ENCODE measurements at regions not wholly inside any gene's neighbourhood (a gene's known extent, or its start where the extent isn't known, plus 50 kb on each side); places are given as distances from the start of the nearest gene placed in this dataset.

GRCh38 chr15:39330061-39330460 is 250.8 kb upstream of the THBS1 start:
- no peak for DNase-seq

GRCh38 chr15:39331584-39331983 is 249.3 kb upstream of the THBS1 start:
- DNase-seq, result no peak

- DNase-seq, result no peak
Measured at GRCh38 chr15:39332846-39333245, 248.0 kb upstream of the THBS1 start.

DNA sequence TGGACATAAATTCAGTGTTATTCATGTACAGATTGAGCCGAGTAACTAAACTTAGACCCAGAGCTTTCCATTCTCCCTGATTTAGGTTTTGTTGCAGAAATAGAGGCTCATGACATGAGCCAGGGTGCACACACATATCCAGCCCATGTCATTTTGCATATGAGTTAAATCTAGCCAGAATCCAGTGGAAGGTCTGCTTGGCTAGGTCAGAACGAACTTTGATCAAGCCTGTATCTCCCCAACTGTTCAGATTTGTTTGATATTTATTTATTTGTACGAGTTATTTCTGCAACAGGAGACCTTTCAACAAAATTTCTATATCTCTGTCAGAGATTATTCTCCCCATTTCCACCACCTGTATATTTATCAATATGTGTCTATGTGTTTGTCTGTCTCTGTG is 247.5 kb upstream of the THBS1 start:
- no peak for DNase-seq

DNA sequence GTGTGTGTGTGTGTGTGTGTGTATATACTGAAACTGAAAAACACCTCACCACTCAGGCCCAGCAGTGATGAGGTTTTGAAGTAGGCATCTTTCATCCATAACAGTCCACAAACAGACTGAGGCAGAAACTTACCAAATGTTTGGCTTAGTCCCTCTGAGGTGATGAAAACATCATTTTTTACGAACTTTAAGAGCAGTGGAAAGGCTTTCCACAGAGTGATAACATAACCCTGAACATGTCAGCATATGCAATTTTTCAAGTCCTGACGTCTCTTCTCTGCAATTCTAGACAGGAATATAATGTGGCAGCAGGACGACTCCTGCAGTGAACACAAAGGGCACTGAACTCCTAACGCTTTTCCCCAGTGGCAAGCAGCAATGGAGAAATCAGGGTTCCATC is 247.0 kb upstream of the THBS1 start:
- no peak for DNase-seq

DNA sequence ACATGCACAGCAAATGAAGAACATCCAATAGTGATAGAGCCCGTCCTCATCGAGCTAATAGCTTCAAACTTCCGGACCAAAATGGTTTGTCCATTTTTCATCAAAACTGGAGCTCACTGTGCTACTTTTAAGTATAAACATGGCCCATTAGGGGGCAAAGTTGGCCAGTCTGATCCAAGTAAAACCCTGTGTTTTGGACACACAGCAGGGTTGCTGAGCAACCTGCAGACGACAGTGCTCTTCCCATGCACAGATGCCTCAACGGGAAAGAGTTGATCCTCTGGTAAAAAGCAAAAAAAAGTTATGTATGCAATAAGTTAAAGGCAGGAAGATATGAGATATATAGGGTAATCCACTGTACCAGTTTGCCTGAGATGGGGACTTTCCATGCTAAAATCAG is 244.0 kb upstream of the THBS1 start:
- no peak for DNase-seq

- DNase-seq, result no peak
Measured at GRCh38 chr15:39338251-39338650, 242.6 kb upstream of the THBS1 start.

- no peak for DNase-seq
Measured at GRCh38 chr15:39340903-39341645, 239.8 kb upstream of the THBS1 start.

DNA sequence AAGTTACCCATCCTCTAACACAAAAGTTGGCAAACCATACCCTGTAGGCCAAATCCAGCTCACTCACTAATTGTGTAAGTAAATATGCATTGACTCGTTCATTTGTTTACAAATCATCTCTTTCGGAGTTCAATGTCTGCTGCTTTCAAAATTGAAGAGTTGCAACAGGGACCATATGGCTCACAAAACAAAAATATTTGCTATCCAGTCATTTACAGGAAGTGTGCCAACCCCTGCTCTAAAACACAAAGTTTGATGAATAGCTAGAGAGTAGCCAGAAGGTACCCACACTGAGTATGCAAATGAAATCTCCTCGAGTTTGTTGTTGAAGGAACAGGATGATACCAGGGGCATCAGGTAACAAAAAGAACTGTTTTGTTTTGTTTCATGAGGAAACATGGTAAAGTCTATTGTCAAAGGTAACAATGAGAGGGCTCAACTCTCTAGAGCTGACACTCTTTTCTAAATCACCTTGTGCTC is 236.2 kb upstream of the THBS1 start:
- DNase-seq, result no peak

DNA sequence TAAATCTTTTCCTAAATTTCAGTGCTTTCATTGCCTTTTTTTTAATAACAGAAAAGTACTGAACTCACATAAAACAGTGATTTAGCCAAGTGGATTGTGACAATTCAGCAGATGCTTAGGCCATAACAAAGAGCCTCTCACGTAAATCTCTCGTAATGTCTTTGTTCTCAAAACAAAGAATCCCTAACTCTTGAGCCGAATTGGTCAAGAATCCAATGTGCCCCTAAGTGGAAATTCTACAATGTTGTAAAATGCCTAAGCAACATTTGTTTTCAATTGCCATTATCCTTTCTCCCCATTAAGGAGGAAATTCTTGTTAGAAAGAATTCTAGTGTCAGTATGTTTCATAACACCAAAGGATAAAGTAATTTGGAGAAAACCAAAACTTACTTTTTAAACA is 235.7 kb upstream of the THBS1 start:
- no peak for DNase-seq

DNA sequence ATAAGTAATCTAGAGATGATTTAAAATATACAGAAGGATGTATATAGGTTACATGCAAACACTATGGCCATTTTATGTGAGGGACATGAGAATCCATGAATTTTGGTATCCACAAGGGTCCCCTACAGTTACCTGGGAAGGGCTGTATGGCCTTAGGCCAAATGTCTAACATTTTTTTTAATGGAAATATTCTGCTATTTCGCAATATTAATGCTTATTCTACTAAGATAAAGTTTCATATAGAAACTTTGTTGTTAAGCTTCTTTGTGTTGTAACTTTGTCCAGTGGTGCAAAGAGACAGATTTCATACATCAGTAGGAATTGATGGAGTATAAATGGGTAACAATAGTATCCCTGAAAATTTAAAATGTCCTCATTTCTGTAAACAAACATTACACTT is 233.4 kb upstream of the THBS1 start:
- DNase-seq, result no peak

- no peak for DNase-seq
Measured at GRCh38 chr15:39350785-39351184, 230.1 kb upstream of the THBS1 start.

DNA sequence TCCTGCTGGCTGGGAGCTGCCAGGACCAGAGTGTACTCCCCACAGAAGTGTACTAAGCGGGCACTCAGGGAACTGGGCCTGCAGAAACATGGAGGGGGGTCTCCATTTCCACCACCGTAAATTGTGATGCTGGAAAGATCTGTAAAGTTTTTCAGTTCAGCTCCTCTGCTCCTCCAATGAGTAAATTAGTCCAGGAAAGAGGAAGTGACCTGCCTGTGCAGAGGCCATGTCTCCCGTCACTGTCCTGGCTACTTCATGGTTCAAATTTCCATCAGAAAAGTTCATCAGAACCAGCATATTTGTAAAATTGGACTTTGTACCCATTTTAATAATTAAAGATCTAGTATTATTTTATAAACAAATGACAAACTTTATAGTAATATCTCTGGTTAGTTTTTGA is 226.7 kb upstream of the THBS1 start:
- no peak for DNase-seq

GRCh38 chr15:39357480-39358268 is 223.2 kb upstream of the THBS1 start:
- DNase-seq, result no peak

DNA sequence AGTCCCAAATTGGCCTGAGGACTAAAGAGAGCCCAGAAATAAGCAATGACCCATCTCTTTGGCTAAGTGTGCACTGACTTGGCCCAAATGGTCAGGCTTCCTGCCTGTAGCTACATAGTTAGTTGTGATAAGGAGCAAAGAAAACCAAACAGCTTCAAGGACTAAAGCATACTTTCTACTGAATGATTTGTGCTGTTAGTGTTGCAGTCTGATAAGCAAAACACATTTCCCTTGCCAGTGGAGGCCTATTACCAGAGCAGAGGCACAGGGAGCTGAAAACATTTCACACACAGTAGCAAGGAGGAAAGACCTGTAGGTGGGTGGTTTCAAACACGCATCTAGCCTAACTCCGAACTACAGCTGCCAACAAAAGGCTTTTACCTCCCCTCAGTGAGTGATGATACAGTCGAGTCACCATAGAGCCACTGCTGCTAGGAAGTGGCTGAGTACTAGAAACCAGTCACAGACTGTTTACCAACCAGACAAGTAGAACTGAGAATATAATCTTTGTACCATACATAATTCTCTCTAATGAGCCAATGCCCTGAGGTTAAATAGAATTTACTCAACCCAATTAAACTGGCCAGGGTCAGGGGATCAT is 222.3 kb upstream of the THBS1 start:
- DNase-seq, result no peak

- DNase-seq, result no peak
Measured at GRCh38 chr15:39359771-39360170, 221.1 kb upstream of the THBS1 start.

- no peak for DNase-seq
Measured at GRCh38 chr15:39360452-39360851, 220.4 kb upstream of the THBS1 start.

DNA sequence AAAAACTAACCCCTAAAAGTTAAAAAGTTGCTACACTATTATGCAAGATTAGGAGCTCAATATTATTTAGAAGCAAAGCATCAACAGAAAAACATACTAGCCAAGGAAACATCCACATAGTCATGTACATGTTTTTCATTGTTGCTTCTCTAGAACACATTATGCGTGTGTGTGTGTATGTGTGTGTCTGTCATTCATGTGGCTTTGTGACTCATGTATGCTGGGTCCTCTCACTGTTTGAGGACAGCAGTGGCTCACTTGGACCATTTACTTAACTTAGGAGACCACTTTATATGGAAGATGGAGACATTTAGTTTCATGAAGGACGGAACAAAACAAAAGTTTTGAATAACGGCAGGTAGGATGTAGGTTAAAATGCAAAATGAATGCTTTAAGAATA is 219.4 kb upstream of the THBS1 start:
- DNase-seq, result no peak

DNA sequence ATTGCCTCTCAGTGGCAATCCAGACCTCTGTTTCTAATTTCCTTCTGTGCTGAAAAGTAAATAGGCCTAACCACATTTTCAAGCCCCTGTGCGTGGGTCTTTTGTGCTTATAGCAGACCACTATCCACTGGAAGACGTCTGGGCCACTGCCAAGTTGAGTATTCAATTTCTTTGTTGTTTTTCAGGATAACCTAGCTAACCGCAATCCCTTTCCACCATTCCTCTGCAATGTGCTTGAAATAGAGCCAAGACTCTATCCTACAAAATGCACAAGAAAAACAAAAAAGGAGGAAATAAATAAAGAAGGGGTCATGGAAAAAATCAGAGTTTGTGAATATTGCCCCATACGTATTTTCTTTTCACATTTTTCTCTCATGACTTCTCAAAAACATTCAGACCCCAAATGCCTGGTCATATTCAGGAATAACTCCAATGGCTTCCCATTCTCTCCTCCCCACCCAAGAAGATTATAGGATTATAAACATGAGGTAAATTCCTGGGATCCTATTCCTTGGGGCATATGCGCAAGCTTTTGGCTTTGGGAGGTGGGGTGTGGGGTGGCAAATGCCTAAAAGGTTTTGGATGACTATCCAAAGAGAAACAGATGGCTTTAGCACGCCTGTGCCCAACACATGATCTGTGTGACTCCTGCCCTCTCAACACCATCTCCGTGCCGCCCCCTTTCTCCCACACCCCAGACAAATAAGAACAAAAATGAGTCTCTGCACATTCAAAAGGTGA is 217.9 kb upstream of the THBS1 start:
- DNase-seq, result no peak

- no peak for DNase-seq
Measured at GRCh38 chr15:39363761-39364586, 216.9 kb upstream of the THBS1 start.

- DNase-seq, result no peak
Measured at GRCh38 chr15:39364721-39365120, 216.2 kb upstream of the THBS1 start.

DNA sequence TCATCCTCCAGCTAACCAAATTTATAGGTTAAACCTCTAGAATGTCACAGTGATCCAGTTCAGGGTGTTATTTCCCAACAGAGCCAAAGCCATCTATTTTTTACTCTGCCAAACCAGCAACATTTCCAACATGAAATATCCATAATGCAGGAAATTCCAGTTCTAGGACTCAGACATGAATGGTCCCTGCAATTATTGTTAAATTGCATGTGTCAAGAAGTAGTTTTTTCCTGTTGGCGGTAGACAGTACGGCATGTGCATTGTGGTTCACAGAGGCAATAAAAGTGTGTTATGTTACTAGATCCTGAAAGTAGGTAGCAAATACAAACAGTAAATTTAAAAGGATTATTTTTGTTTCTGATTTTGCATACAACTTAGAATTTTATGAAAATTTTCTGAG is 215.7 kb upstream of the THBS1 start:
- DNase-seq, result no peak
